GM12878 (cell line): ENCODE measurements at regions not wholly inside any gene's neighbourhood (a gene's known extent, or its start where the extent isn't known, plus 50 kb on each side); places are given as distances from the start of the nearest gene placed in this dataset.

Experiments used
- ATAC-seq: fragments of 200-7000 bp; cut with Tn5 transposase; 3 replicates; pipeline ENCODE4 v1.9.1; 2020; ENCODE audit warnings: mild to moderate bottlenecking, moderate library complexity
- BruUV-seq: library from RNA; stranded (reverse); fragments of 400-500 nt; replicated peaks from 2 replicates; lab custom pipeline; 2021; lab: Mats Ljungman, UMichigan
- CTCF ChIA-PET: fragments of 300-600 bp; sonication (Branson Sonifier 250); formaldehyde crosslinking; extraction: SDS; loops from one replicate; lab custom pipeline; 2021; ENCODE audit warnings: inconsistent platforms; lab: Yijun Ruan, JAX
- POLR2A ChIA-PET: fragments of 350-600 bp; formaldehyde crosslinking; extraction: SDS; loops from one replicate; lab custom pipeline; 2021; ENCODE audit warnings: inconsistent platforms; lab: Charles Lee
- RAD21 ChIA-PET: fragments of 300-600 bp; sonication (Branson Sonifier 250); formaldehyde crosslinking; loops from one replicate; lab custom pipeline; 2023; ENCODE audit warnings: antibody characterized with exemption; ENCODE audit not compliant: unreplicated experiment; lab: Charles Lee
- SMC1A ChIA-PET: fragments of 300-600 bp; sonication (Branson Sonifier 250); formaldehyde crosslinking; loops from one replicate; lab custom pipeline; 2023; ENCODE audit not compliant: unreplicated experiment, uncharacterized antibody; lab: Charles Lee
- DNase-seq: peaks from one replicate; pipeline ENCODE4 v3.0.0-alpha.2; 2011; ENCODE audit warnings: low read depth, low spot score
- FAIRE-seq: peaks from 3 replicates; lab custom pipeline; 2011; peaks lifted over from hg19 to GRCh38; lab: Jason Lieb, UNC
- H2AFZ ChIP-seq: 2 replicates; pipeline ENCODE4 v1.6.0; 2011; ENCODE audit warnings: low read depth, low read length, control low read depth; ENCODE audit not compliant: control insufficient read depth
- H3K27ac ChIP-seq: 2 replicates; pipeline ENCODE4 v1.5.1; 2011; ENCODE audit warnings: control low read depth; ENCODE audit not compliant: control insufficient read depth, insufficient read depth
- H3K27me3 ChIP-seq, 2 experiments: replicated peaks in 1 of 2; 2 replicates each; pipeline versions ENCODE4 v1.6.0 to v1.6.1; 2011; ENCODE audit warnings: low read length in 1 of 2; ENCODE audit not compliant: control insufficient read depth in 2 of 2, insufficient read depth in 2 of 2
- H3K36me3 ChIP-seq, 2 experiments: 2 replicates each; pipeline ENCODE4 v1.5.1; 2011; ENCODE audit warnings: low read length in 1 of 2; ENCODE audit not compliant: control insufficient read depth in 2 of 2, insufficient read depth in 2 of 2
- H3K4me1 ChIP-seq: 2 replicates; pipeline ENCODE4 v1.6.1; 2011; ENCODE audit warnings: mild to moderate bottlenecking, low read length, moderate library complexity, mixed read lengths; ENCODE audit not compliant: control insufficient read depth, insufficient read depth
- H3K4me2 ChIP-seq: 2 replicates; pipeline ENCODE4 v1.6.0; 2011; ENCODE audit warnings: control low read depth; ENCODE audit not compliant: control insufficient read depth, insufficient read depth
- H3K4me3 ChIP-seq: fragments of 200-600 bp; sonication (generic); 2 replicates; pipeline ENCODE4 v1.5.1; 2016
- H3K79me2 ChIP-seq: 2 replicates; pipeline ENCODE4 v1.6.0; 2011; ENCODE audit warnings: low read length; ENCODE audit not compliant: control insufficient read depth, insufficient read depth
- H3K9ac ChIP-seq: 2 replicates; pipeline ENCODE4 v1.8.0; 2011; ENCODE audit warnings: low read length, control low read depth, mixed read lengths; ENCODE audit not compliant: control insufficient read depth, insufficient read depth
- H3K9me3 ChIP-seq: replicated peaks from 3 replicates; pipeline ENCODE4 v1.5.1; 2011; ENCODE audit warnings: mild to moderate bottlenecking, low read length; ENCODE audit not compliant: control insufficient read depth, insufficient read depth
- H4K20me1 ChIP-seq: 2 replicates; pipeline ENCODE4 v1.6.0; 2011; ENCODE audit not compliant: control insufficient read depth, insufficient read depth
- BACH1 ChIP-seq: fragments of 450-650 bp; IDR thresholded peaks from 2 replicates; pipeline ENCODE4 v1.6.1; 2017; ENCODE audit warnings: mild to moderate bottlenecking, borderline replicate concordance
- GATAD2B ChIP-seq: fragments of 450-650 bp; conservative IDR thresholded peaks from 2 replicates; pipeline ENCODE4 v1.6.1; 2017; ENCODE audit warnings: low read depth, mild to moderate bottlenecking, moderate library complexity
- LARP7 ChIP-seq: fragments of 450-650 bp; IDR thresholded peaks from 2 replicates; pipeline ENCODE4 v1.6.1; 2017; ENCODE audit warnings: mild to moderate bottlenecking
- RAD21 ChIP-seq: IDR thresholded peaks from 2 replicates; pipeline ENCODE4 v1.6.1; 2011; ENCODE audit warnings: mild to moderate bottlenecking, low read depth, low read length, moderate library complexity; ENCODE audit not compliant: insufficient read depth
- RUNX3 ChIP-seq: IDR thresholded peaks from 2 replicates; pipeline ENCODE4 v1.6.1; 2012; ENCODE audit warnings: low read length, inconsistent platforms
- TBL1XR1 ChIP-seq: IDR thresholded peaks from 2 replicates; pipeline ENCODE4 v1.6.1; 2012; ENCODE audit warnings: low read depth, low read length, improper control_type of control experiment
- WGBS: methylation state at CpG from one replicate; pipeline ENCODE4 v1.1.6; 2016; ENCODE audit warnings: low lambda C conversion rate; ENCODE audit not compliant: insufficient replicate concordance, insufficient coverage; ENCODE audit errors: missing lambda C conversion rate; 5-methylcytosine and 5-hydroxymethylcytosine counted together
- in situ Hi-C: fragments of 300-500 bp; cut with MboI; formaldehyde crosslinking; loops from 9 replicates; pipeline ENCODE4 v1.14.3; 2018; ENCODE audit warnings: mixed read lengths
- intact Hi-C: fragments of 100-400 bp; cut with micrococcal nuclease; formaldehyde crosslinking; loops from one replicate; pipeline ENCODE4 v1.14.2; 2022; ENCODE audit not compliant: unreplicated experiment
- TF ChIP-seq, protein P1 (sequence below), 3 experiments: IDR thresholded peaks in 2 of 3; conservative IDR thresholded peaks in 1 of 3; 2 replicates each; pipeline ENCODE4 v1.5.1; 2011; ENCODE audit warnings: low read depth in 3 of 3, low read length in 3 of 3, mild to moderate bottlenecking in 3 of 3, control low read depth in 2 of 3, moderate library complexity in 2 of 3, inconsistent platforms in 1 of 3, mixed read lengths in 1 of 3; ENCODE audit not compliant: control insufficient read depth in 2 of 3, insufficient read depth in 1 of 3; ENCODE audit errors: extremely low read depth in 1 of 3
- TF ChIP-seq, protein P2 (sequence below): fragments of 450-650 bp; IDR thresholded peaks from 2 replicates; pipeline ENCODE4 v1.6.1; 2014; ENCODE audit warnings: mild to moderate bottlenecking
- TF ChIP-seq, protein P3 (sequence below): fragments of 450-650 bp; IDR thresholded peaks from 2 replicates; pipeline ENCODE4 v1.6.1; 2018; ENCODE audit warnings: borderline replicate concordance, mild to moderate bottlenecking; ENCODE audit not compliant: partially characterized antibody
- TF ChIP-seq, protein P4 (sequence below): fragments of 450-650 bp; IDR thresholded peaks from 2 replicates; pipeline ENCODE4 v1.6.1; 2017; ENCODE audit warnings: low read depth, mild to moderate bottlenecking, moderate library complexity

DNA sequence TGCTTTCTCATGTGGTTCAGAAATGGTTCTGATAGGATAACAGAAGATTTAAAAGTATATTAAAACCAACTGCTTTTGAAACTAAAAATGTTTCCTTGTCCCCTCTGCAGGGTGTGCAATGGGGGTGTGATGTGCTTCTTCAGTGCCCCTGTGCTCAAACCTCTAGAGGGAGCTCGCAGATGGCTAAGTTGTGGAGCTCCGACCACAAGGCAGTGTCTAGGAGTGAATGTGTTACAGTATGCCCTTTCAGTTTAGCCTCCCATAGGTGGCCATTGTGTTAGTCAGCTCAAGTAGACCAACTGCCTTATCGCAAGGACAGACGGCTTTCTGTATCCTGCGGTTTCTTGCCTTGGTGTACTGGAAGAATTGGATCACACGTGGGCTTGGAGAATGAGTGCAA lies 130.5 kb downstream of the TENT5D start:
- H3K9ac ChIP-seq: no peak overlapping the region
- ATAC-seq: peak; percentile 97

More for the DNA sequence above, 130.5 kb downstream of the TENT5D start:
- no peak overlapping the region for H3K4me3 ChIP-seq
- FAIRE-seq (no peak), DNase-seq (no peak)
- in situ Hi-C loops: no loop called here
- no peak overlapping the region for H3K27ac ChIP-seq
- CTCF ChIA-PET: interaction anchor here (1.4 kb wide), 3 partner anchors 27 to 98 kb away, joined by 3 to 15 read pairs (median 5); no protein-coding TSS in a partner anchor
- H3K9me3 ChIP-seq: no peaks in the 10 kb centered on the region
- no peaks in the 10 kb centered on the region for H3K27me3 ChIP-seq
- POLR2A ChIA-PET: no interaction called here
- H3K36me3 ChIP-seq: no peaks in the 10 kb centered on the region
- WGBS: 48% methylated on average over 6 of the region's 6 CpGs
- SMC1A ChIA-PET: interaction anchor here (1.1 kb wide), 1 partner anchor 28 kb away, joined by 3 read pairs; no protein-coding TSS in a partner anchor
- RAD21 ChIA-PET: interaction anchor here (1.1 kb wide), 1 partner anchor 27 kb away, joined by 3 read pairs; no protein-coding TSS in a partner anchor
- no peak overlapping the region for H3K4me2 ChIP-seq
- no peaks in the 10 kb centered on the region for H3K79me2 ChIP-seq
- BruUV-seq: no TSS peak
- intact Hi-C loops: no loop called here
- TF ChIP-seq, protein P1, sequence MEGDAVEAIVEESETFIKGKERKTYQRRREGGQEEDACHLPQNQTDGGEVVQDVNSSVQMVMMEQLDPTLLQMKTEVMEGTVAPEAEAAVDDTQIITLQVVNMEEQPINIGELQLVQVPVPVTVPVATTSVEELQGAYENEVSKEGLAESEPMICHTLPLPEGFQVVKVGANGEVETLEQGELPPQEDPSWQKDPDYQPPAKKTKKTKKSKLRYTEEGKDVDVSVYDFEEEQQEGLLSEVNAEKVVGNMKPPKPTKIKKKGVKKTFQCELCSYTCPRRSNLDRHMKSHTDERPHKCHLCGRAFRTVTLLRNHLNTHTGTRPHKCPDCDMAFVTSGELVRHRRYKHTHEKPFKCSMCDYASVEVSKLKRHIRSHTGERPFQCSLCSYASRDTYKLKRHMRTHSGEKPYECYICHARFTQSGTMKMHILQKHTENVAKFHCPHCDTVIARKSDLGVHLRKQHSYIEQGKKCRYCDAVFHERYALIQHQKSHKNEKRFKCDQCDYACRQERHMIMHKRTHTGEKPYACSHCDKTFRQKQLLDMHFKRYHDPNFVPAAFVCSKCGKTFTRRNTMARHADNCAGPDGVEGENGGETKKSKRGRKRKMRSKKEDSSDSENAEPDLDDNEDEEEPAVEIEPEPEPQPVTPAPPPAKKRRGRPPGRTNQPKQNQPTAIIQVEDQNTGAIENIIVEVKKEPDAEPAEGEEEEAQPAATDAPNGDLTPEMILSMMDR (IDR thresholded peaks at IDR 0.05 in 2 of 3, conservative IDR thresholded peaks at IDR 0.05 in 1 of 3; ENCODE audit: control insufficient read depth in 2 of 3, extremely low read depth in 1 of 3, insufficient read depth in 1 of 3, low read depth in 3 of 3, low read length in 3 of 3): peak; percentile 29 to 36 (median 33); a peak in 4 of 6 replicates
- TF ChIP-seq TBL1XR1 (no peak), GATAD2B (no peak), RAD21 (peak; percentile 20; the same call in 1 of the 2 replicates), LARP7 (no peak), RUNX3 (no peak), BACH1 (no peak)
- TF ChIP-seq, protein P2, sequence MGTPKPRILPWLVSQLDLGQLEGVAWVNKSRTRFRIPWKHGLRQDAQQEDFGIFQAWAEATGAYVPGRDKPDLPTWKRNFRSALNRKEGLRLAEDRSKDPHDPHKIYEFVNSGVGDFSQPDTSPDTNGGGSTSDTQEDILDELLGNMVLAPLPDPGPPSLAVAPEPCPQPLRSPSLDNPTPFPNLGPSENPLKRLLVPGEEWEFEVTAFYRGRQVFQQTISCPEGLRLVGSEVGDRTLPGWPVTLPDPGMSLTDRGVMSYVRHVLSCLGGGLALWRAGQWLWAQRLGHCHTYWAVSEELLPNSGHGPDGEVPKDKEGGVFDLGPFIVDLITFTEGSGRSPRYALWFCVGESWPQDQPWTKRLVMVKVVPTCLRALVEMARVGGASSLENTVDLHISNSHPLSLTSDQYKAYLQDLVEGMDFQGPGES: no peak
- TF ChIP-seq, protein P3, sequence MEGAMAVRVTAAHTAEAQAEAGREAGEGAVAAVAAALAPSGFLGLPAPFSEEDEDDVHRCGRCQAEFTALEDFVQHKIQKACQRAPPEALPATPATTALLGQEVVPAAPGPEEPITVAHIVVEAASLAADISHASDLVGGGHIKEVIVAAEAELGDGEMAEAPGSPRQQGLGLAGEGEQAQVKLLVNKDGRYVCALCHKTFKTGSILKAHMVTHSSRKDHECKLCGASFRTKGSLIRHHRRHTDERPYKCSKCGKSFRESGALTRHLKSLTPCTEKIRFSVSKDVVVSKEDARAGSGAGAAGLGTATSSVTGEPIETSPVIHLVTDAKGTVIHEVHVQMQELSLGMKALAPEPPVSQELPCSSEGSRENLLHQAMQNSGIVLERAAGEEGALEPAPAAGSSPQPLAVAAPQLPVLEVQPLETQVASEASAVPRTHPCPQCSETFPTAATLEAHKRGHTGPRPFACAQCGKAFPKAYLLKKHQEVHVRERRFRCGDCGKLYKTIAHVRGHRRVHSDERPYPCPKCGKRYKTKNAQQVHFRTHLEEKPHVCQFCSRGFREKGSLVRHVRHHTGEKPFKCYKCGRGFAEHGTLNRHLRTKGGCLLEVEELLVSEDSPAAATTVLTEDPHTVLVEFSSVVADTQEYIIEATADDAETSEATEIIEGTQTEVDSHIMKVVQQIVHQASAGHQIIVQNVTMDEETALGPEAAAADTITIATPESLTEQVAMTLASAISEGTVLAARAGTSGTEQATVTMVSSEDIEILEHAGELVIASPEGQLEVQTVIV: no peak
- TF ChIP-seq, protein P4, sequence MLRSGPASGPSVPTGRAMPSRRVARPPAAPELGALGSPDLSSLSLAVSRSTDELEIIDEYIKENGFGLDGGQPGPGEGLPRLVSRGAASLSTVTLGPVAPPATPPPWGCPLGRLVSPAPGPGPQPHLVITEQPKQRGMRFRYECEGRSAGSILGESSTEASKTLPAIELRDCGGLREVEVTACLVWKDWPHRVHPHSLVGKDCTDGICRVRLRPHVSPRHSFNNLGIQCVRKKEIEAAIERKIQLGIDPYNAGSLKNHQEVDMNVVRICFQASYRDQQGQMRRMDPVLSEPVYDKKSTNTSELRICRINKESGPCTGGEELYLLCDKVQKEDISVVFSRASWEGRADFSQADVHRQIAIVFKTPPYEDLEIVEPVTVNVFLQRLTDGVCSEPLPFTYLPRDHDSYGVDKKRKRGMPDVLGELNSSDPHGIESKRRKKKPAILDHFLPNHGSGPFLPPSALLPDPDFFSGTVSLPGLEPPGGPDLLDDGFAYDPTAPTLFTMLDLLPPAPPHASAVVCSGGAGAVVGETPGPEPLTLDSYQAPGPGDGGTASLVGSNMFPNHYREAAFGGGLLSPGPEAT: no peak
- no peak overlapping the region for H2AFZ ChIP-seq
- H4K20me1 ChIP-seq: no peaks in the 10 kb centered on the region
- H3K4me1 ChIP-seq: no peaks in the 10 kb centered on the region
